Skin epidermis (tissue), 12 donors: ENCODE measurements at regions not wholly inside any gene's neighbourhood (a gene's known extent, or its start where the extent isn't known, plus 50 kb on each side); places are given as distances from the start of the nearest gene placed in this dataset.

Source experiments
- H3K27ac ChIP-seq, 21 experiments: fragments of 200-600 bp; sonication (generic) in 11 of 21; one replicate each; pipeline ENCODE4 v1.5.0; 2020; ENCODE audit warnings: mild to moderate bottlenecking in 3 of 21, inconsistent platforms in 2 of 21, moderate library complexity in 2 of 21
- H3K4me3 ChIP-seq, 7 experiments: fragments of 200-600 bp; sonication (generic) in 2 of 7; one replicate each; pipeline ENCODE4 v1.5.0; 2020; ENCODE audit warnings: inconsistent platforms in 2 of 7, mild to moderate bottlenecking in 2 of 7, moderate library complexity in 1 of 7

- H3K4me3 ChIP-seq = no peak overlapping the region
- peak overlapping the region in 4 of 21 experiments; percentile 2 to 18 (median 10) for H3K27ac ChIP-seq
These were observed 54.2 kb downstream of the TMEM100 start for GRCh38 chr17:55668312-55668920.

- Histone ChIP-seq H3K27ac (no peak overlapping the region), H3K4me3 (no peak overlapping the region)
These were observed 55.9 kb downstream of the TMEM100 start for GRCh38 chr17:55666806-55667205.

- no peak overlapping the region for H3K4me3 ChIP-seq
These were observed 58.4 kb downstream of the TMEM100 start for GRCh38 chr17:55664287-55664686.

GRCh38 chr17:55663400-55663799 lies 59.3 kb downstream of the TMEM100 start:
- Histone ChIP-seq H3K27ac (no peak overlapping the region), H3K4me3 (no peak overlapping the region)

More at GRCh38 chr17:55664287-55664686, 58.4 kb downstream of the TMEM100 start:
- no peak overlapping the region for H3K27ac ChIP-seq

GRCh38 chr17:55661963-55662834 lies 60.5 kb downstream of the TMEM100 start:
- H3K4me3 ChIP-seq = no peak overlapping the region
- H3K27ac ChIP-seq = no peak overlapping the region

- Histone ChIP-seq H3K27ac (no peak overlapping the region), H3K4me3 (no peak overlapping the region)
These were observed 61.4 kb downstream of the TMEM100 start for GRCh38 chr17:55661256-55661758.

GRCh38 chr17:55660178-55660886 lies 62.3 kb downstream of the TMEM100 start:
- Histone ChIP-seq H3K4me3 (no peak overlapping the region), H3K27ac (peak overlapping the region in 3 of 21 experiments; percentile 29 to 43 (median 35))

GRCh38 chr17:55659661-55660060 lies 63.0 kb downstream of the TMEM100 start:
- Histone ChIP-seq H3K27ac (peak overlapping the region in 1 of 21 experiments; percentile 43), H3K4me3 (no peak overlapping the region)

GRCh38 chr17:55655777-55656176 lies 66.9 kb downstream of the TMEM100 start:
- Histone ChIP-seq H3K27ac (no peak overlapping the region), H3K4me3 (no peak overlapping the region)

GRCh38 chr17:55654821-55655220 lies 67.8 kb downstream of the TMEM100 start:
- Histone ChIP-seq H3K4me3 (no peak overlapping the region), H3K27ac (no peak overlapping the region)

GRCh38 chr17:55654022-55654421 lies 68.6 kb downstream of the TMEM100 start:
- no peak overlapping the region for H3K27ac ChIP-seq
- H3K4me3 ChIP-seq = no peak overlapping the region

GRCh38 chr17:55652825-55653224 lies 69.8 kb downstream of the TMEM100 start:
- Histone ChIP-seq H3K27ac (no peak overlapping the region), H3K4me3 (no peak overlapping the region)

GRCh38 chr17:55652114-55652823 lies 70.4 kb downstream of the TMEM100 start:
- H3K4me3 ChIP-seq = no peak overlapping the region
- no peak overlapping the region for H3K27ac ChIP-seq

- Histone ChIP-seq H3K27ac (no peak overlapping the region), H3K4me3 (no peak overlapping the region)
These were observed 72.6 kb downstream of the TMEM100 start for GRCh38 chr17:55649957-55650597.

GRCh38 chr17:55648086-55648485 lies 74.6 kb downstream of the TMEM100 start:
- H3K27ac ChIP-seq = no peak overlapping the region
- H3K4me3 ChIP-seq = no peak overlapping the region

- Histone ChIP-seq H3K4me3 (no peak overlapping the region), H3K27ac (no peak overlapping the region)
These were observed 77.3 kb downstream of the TMEM100 start for GRCh38 chr17:55645361-55645760.

- Histone ChIP-seq H3K4me3 (no peak overlapping the region), H3K27ac (no peak overlapping the region)
These were observed 78.3 kb downstream of the TMEM100 start for GRCh38 chr17:55644346-55644745.

GRCh38 chr17:55642741-55643140 lies 79.9 kb downstream of the TMEM100 start:
- Histone ChIP-seq H3K4me3 (no peak overlapping the region), H3K27ac (no peak overlapping the region)

GRCh38 chr17:55641676-55642081 lies 81.0 kb downstream of the TMEM100 start:
- H3K4me3 ChIP-seq = no peak overlapping the region
- H3K27ac ChIP-seq = no peak overlapping the region
